ENCODE measurements at regions not wholly inside any gene's neighbourhood (a gene's known extent, or its start where the extent isn't known, plus 50 kb on each side); places are given as distances from the start of the nearest gene placed in this dataset.

- TF ChIP-seq POLR2AphosphoS5 (IDR thresholded peaks at IDR 0.05) (no peak), CTCF (IDR thresholded peaks at IDR 0.05) (no peak), POLR2A (IDR thresholded peaks at IDR 0.05) (no peak)
Measured at GRCh38 chr21:28310711-28311110, 682.0 kb downstream of the LTN1 start.
